NCI-H82 treated with DMSO at 0.1 percent for 48 hours (cell line): ENCODE measurements at regions not wholly inside any gene's neighbourhood (a gene's known extent, or its start where the extent isn't known, plus 50 kb on each side); places are given as distances from the start of the nearest gene placed in this dataset.
"Not testable (repeated sequence)": the region's sequence is repeated elsewhere in the genome, so short reads cannot be mapped to it uniquely, and the experiment has no call there.

Experiments
- DNase-seq: peaks from one replicate; lab custom pipeline; 2025; ENCODE audit not compliant: unreplicated experiment; lab: John Stamatoyannopoulos, UW

- DNase-seq: peak; percentile 89
Measured at GRCh38 chr19:34871911-34872310, 54.8 kb upstream of the ZNF30 start.

GRCh38 chr19:34867631-34868030 is 59.1 kb upstream of the ZNF30 start:
- no peak for DNase-seq

- DNase-seq: not testable (repeated sequence)
Measured at GRCh38 chr19:34865225-34865624, 61.5 kb upstream of the ZNF30 start.

GRCh38 chr19:34859823-34860736 is 66.6 kb upstream of the ZNF30 start:
- DNase-seq: not testable (repeated sequence)

GRCh38 chr19:34859325-34859724 is 67.4 kb upstream of the ZNF30 start:
- not testable (repeated sequence) for DNase-seq

- no peak for DNase-seq
Measured at GRCh38 chr19:34856052-34856451, 70.7 kb upstream of the ZNF30 start.

GRCh38 chr19:34853369-34853768 is 73.3 kb upstream of the ZNF30 start:
- no peak for DNase-seq

- DNase-seq: no peak
Measured at GRCh38 chr19:34852669-34853068, 74.0 kb upstream of the ZNF30 start.

- DNase-seq: no peak
Measured at GRCh38 chr19:34851277-34851804, 75.4 kb upstream of the ZNF30 start.

- DNase-seq: no peak
Measured at GRCh38 chr19:34847393-34847792, 74.4 kb upstream of the ZNF599 start.

- no peak for DNase-seq
Measured at GRCh38 chr19:34844277-34844676, 71.3 kb upstream of the ZNF599 start.

- DNase-seq: no peak
Measured at GRCh38 chr19:34841780-34842179, 68.8 kb upstream of the ZNF599 start.

GRCh38 chr19:34838753-34839431 is 65.9 kb upstream of the ZNF599 start:
- DNase-seq: no peak

GRCh38 chr19:34838248-34838647 is 65.2 kb upstream of the ZNF599 start:
- no peak for DNase-seq

- DNase-seq: no peak
Measured at GRCh38 chr19:34837262-34837661, 64.2 kb upstream of the ZNF599 start.

GRCh38 chr19:34835631-34836351 is 62.8 kb upstream of the ZNF599 start:
- DNase-seq: no peak

- no peak for DNase-seq
Measured at GRCh38 chr19:34834472-34835061, 61.6 kb upstream of the ZNF599 start.

- DNase-seq: no peak
Measured at GRCh38 chr19:34832581-34833112, 59.6 kb upstream of the ZNF599 start.

GRCh38 chr19:34831714-34832113 is 58.7 kb upstream of the ZNF599 start:
- no peak for DNase-seq

GRCh38 chr19:34828156-34828555 is 55.1 kb upstream of the ZNF599 start:
- DNase-seq: no peak

GRCh38 chr19:34825212-34825611 is 52.2 kb upstream of the ZNF599 start:
- no peak for DNase-seq
